Activated CD8-positive, alpha-beta T cell treated with anti-CD3 and anti-CD28 coated beads for 36 hours (primary cell): ENCODE measurements at regions not wholly inside any gene's neighbourhood (a gene's known extent, or its start where the extent isn't known, plus 50 kb on each side); places are given as distances from the start of the nearest gene placed in this dataset.

Experiments used
- ATAC-seq: fragments of 200-7000 bp; cut with Tn5 transposase; one replicate; pipeline ENCODE4 v1.10.0; 2021; ENCODE audit warnings: mild to moderate bottlenecking, moderate library complexity
- CTCF ChIA-PET: fragments of 350-600 bp; sonication (Branson Sonifier 250); formaldehyde crosslinking; loops from one replicate; lab custom pipeline; 2021; ENCODE audit warnings: antibody characterized with exemption; lab: Charles Lee
- POLR2A ChIA-PET: fragments of 350-600 bp; sonication (Branson Sonifier 250); formaldehyde crosslinking; loops from one replicate; lab custom pipeline; 2021; ENCODE audit warnings: antibody characterized with exemption; lab: Charles Lee
- DNase-seq: peaks from one replicate; pipeline ENCODE4 v3.0.0-alpha.2; 2020
- H3K27ac Mint-ChIP-seq: one replicate; pipeline ENCODE4 v1.8.0; 2021; ENCODE audit warnings: mild to moderate bottlenecking, mixed read lengths
- H3K27me3 Mint-ChIP-seq: one replicate; pipeline ENCODE4 v1.8.0; 2021; ENCODE audit warnings: mixed read lengths
- H3K36me3 Mint-ChIP-seq: one replicate; pipeline ENCODE4 v1.8.0; 2021; ENCODE audit warnings: low read depth, mixed read lengths
- H3K4me1 Mint-ChIP-seq: one replicate; pipeline ENCODE4 v1.8.0; 2021; ENCODE audit warnings: low read depth, mixed read lengths
- H3K4me3 Mint-ChIP-seq: one replicate; pipeline ENCODE4 v1.8.0; 2021; ENCODE audit warnings: mild to moderate bottlenecking, moderate library complexity, mixed read lengths
- H3K9me3 Mint-ChIP-seq: one replicate; pipeline ENCODE4 v1.8.0; 2021; ENCODE audit warnings: mixed read lengths
- CTCF ChIP-seq: fragments of 200-600 bp; IDR thresholded peaks from one replicate; pipeline ENCODE4 v1.8.0; 2022; ENCODE audit warnings: antibody characterized with exemption, mild to moderate bottlenecking
- intact Hi-C: fragments of 100-400 bp; cut with micrococcal nuclease; formaldehyde crosslinking; loops from one replicate; pipeline ENCODE4 v1.10.0; 2022

- H3K27me3 Mint-ChIP-seq = no peaks in the 10 kb centered on the region
- CTCF ChIA-PET = no interaction called here
Measured at GRCh38 chr7:13834328-13834761, 155.1 kb downstream of the ETV1 start.

GRCh38 chr7:13835442-13835841 is 154.0 kb downstream of the ETV1 start:
- Mint-ChIP-seq H3K4me3 (no peak overlapping the region), H3K9me3 (no peaks in the 10 kb centered on the region), H3K4me1 (no peaks in the 10 kb centered on the region), H3K36me3 (no peaks in the 10 kb centered on the region), H3K27ac (no peak overlapping the region), H3K27me3 (no peaks in the 10 kb centered on the region)
- CTCF ChIA-PET = interaction anchor here (0.9 kb wide), 1 partner anchor 26 kb away, joined by 3 read pairs; no protein-coding TSS in a partner anchor
- POLR2A ChIA-PET = no interaction called here
- no peak for ATAC-seq
- no peak for TF ChIP-seq CTCF
- DNase-seq = no peak
- intact Hi-C loops = no loop called here

More at GRCh38 chr7:13834328-13834761, 155.1 kb downstream of the ETV1 start:
- H3K4me1 Mint-ChIP-seq = peaks cover 4% of the 10 kb centered on the region
- H3K4me3 Mint-ChIP-seq = no peak overlapping the region
- H3K9me3 Mint-ChIP-seq = no peaks in the 10 kb centered on the region
- no peak for ATAC-seq
- intact Hi-C loops = no loop called here
- no peaks in the 10 kb centered on the region for H3K36me3 Mint-ChIP-seq
- H3K27ac Mint-ChIP-seq = no peak overlapping the region
- no peak for TF ChIP-seq CTCF
- no peak for DNase-seq
- POLR2A ChIA-PET = no interaction called here

GRCh38 chr7:13839063-13839462 is 150.4 kb downstream of the ETV1 start:
- Mint-ChIP-seq H3K27ac (no peak overlapping the region), H3K4me3 (no peak overlapping the region), H3K27me3 (no peaks in the 10 kb centered on the region), H3K36me3 (no peaks in the 10 kb centered on the region), H3K9me3 (no peaks in the 10 kb centered on the region), H3K4me1 (no peaks in the 10 kb centered on the region)
- no peak for DNase-seq
- ChIA-PET CTCF (no interaction called here), POLR2A (no interaction called here)
- no peak for ATAC-seq
- TF ChIP-seq CTCF = no peak
- intact Hi-C loops = no loop called here
